SK-N-SH (cell line): ENCODE measurements at regions not wholly inside any gene's neighbourhood (a gene's known extent, or its start where the extent isn't known, plus 50 kb on each side); places are given as distances from the start of the nearest gene placed in this dataset.

Experiments
- CTCF ChIA-PET: fragments of 300-600, 350-600 bp; formaldehyde crosslinking; extraction: SDS; loops from one replicate; lab custom pipeline; 2021; lab: Yijun Ruan, JAX
- POLR2A ChIA-PET: fragments of 350-600 bp; sonication (Branson Sonifier 250); formaldehyde crosslinking; extraction: SDS; loops from one replicate; lab custom pipeline; 2020; ENCODE audit warnings: antibody characterized with exemption, inconsistent platforms; lab: Yijun Ruan, JAX
- DNase-seq: peaks from one replicate; pipeline ENCODE4 v3.0.0; 2012
- H2AFZ ChIP-seq: fragments of 200-600 bp; sonication (generic); 2 replicates; pipeline ENCODE4 v1.8.1; 2016; ENCODE audit warnings: antibody characterized with exemption, mild to moderate bottlenecking, low read depth
- H3F3A ChIP-seq: fragments of 200-600 bp; sonication (generic); replicated peaks from 2 replicates; pipeline ENCODE3; 2016; ENCODE audit warnings: antibody characterized with exemption, mild to moderate bottlenecking; ENCODE audit not compliant: insufficient read depth
- H3K27ac ChIP-seq, 2 experiments: fragments of 200-500 bp in 1 of 2; fragments of 200-600 bp in 1 of 2; sonication (Bioruptor generic) in 1 of 2; sonication (generic), shearing (Covaris generic) in 1 of 2; 2 replicates each; pipeline versions ENCODE4 v1.5.1 to v1.6.1; 2014 to 2016; ENCODE audit warnings: low read depth in 2 of 2, inconsistent platforms in 1 of 2, low read length in 1 of 2, mild to moderate bottlenecking in 1 of 2, mixed read lengths in 1 of 2
- H3K27me3 ChIP-seq: fragments of 200-600 bp; sonication (generic), shearing (Covaris generic); 2 replicates; pipeline ENCODE4 v1.6.1; 2016; ENCODE audit warnings: mixed run types; ENCODE audit not compliant: insufficient read depth
- H3K36me3 ChIP-seq, 2 experiments: fragments of 200-500 bp in 1 of 2; fragments of 200-600 bp in 1 of 2; sonication (Bioruptor generic) in 1 of 2; sonication (generic) in 1 of 2; replicated peaks in 1 of 2; 2 replicates each; pipeline versions ENCODE3 to v1.5.1; 2014 to 2016; ENCODE audit warnings: low read length in 1 of 2, mild to moderate bottlenecking in 1 of 2; ENCODE audit not compliant: insufficient read depth in 2 of 2, control insufficient read depth in 1 of 2
- H3K4me1 ChIP-seq, 2 experiments: fragments of 200-500 bp in 1 of 2; fragments of 200-600 bp in 1 of 2; sonication (Bioruptor generic) in 1 of 2; sonication (generic), shearing (Covaris generic) in 1 of 2; 2 replicates each; pipeline versions ENCODE4 v1.5.1 to v1.6.1; 2014 to 2016; ENCODE audit warnings: low read depth in 1 of 2, low read length in 1 of 2, mixed run types in 1 of 2; ENCODE audit not compliant: insufficient read depth in 2 of 2, control insufficient read depth in 1 of 2
- H3K4me2 ChIP-seq: fragments of 200-600 bp; sonication (generic), shearing (Covaris generic); 2 replicates; pipeline ENCODE4 v1.6.1; 2017; ENCODE audit warnings: mixed run types
- H3K4me3 ChIP-seq, 2 experiments: fragments of 200-500 bp in 1 of 2; fragments of 200-600 bp in 1 of 2; sonication (Bioruptor generic) in 1 of 2; sonication (generic), shearing (Covaris generic) in 1 of 2; 2 replicates each; pipeline versions ENCODE4 v1.5.1 to v1.8.1; 2014 to 2016; ENCODE audit warnings: low read depth in 2 of 2, inconsistent platforms in 1 of 2, low read length in 1 of 2, mild to moderate bottlenecking in 1 of 2, mixed read lengths in 1 of 2, moderate library complexity in 1 of 2
- H3K79me2 ChIP-seq: fragments of 200-600 bp; sonication (generic); 2 replicates; pipeline ENCODE4 v1.8.1; 2017; ENCODE audit warnings: mild to moderate bottlenecking; ENCODE audit not compliant: insufficient read depth
- H3K9ac ChIP-seq: fragments of 200-600 bp; sonication (generic); 2 replicates; pipeline ENCODE4 v1.6.1; 2017; ENCODE audit warnings: mixed run types
- H3K9me2 ChIP-seq: fragments of 200-600 bp; sonication (generic); 2 replicates; pipeline ENCODE4 v1.6.1; 2017; ENCODE audit warnings: mixed run types
- H3K9me3 ChIP-seq: fragments of 200-600 bp; sonication (generic); 2 replicates; pipeline ENCODE4 v1.6.1; 2017; ENCODE audit warnings: mixed run types, mild to moderate bottlenecking, moderate library complexity
- H4K20me1 ChIP-seq: fragments of 200-600 bp; sonication (generic); 2 replicates; pipeline ENCODE4 v1.6.1; 2017; ENCODE audit warnings: mild to moderate bottlenecking, mixed run types; ENCODE audit not compliant: insufficient read depth
- CHD2 ChIP-seq: fragments of 150-350 bp; IDR thresholded peaks from 2 replicates; pipeline ENCODE4 v1.6.1; 2018; ENCODE audit warnings: low read length; ENCODE audit not compliant: partially characterized antibody
- FOSL2 ChIP-seq: IDR thresholded peaks from 2 replicates; pipeline ENCODE4 v1.4.0; 2012; ENCODE audit warnings: low read depth, mild to moderate bottlenecking, moderate library complexity, borderline replicate concordance
- MAX ChIP-seq: IDR thresholded peaks from 2 replicates; pipeline ENCODE4 v1.4.0; 2012; ENCODE audit warnings: low read depth
- RAD21 ChIP-seq: IDR thresholded peaks from 2 replicates; pipeline ENCODE4 v1.6.1; 2012; ENCODE audit warnings: mild to moderate bottlenecking, low read length
- REST ChIP-seq: IDR thresholded peaks from 2 replicates; pipeline ENCODE4 v1.6.1; 2012; ENCODE audit warnings: mild to moderate bottlenecking, low read depth, low read length, moderate library complexity
- RFX5 ChIP-seq: IDR thresholded peaks from 2 replicates; pipeline ENCODE4 v1.6.1; 2012; ENCODE audit warnings: mild to moderate bottlenecking, improper control_type of control experiment, low read length
- RXRA ChIP-seq: IDR thresholded peaks from 2 replicates; pipeline ENCODE4 v1.4.0; 2012; ENCODE audit warnings: low read depth, mild to moderate bottlenecking, borderline replicate concordance
- SIN3A ChIP-seq: IDR thresholded peaks from 2 replicates; pipeline ENCODE4 v1.6.1; 2012; ENCODE audit warnings: low read depth, mild to moderate bottlenecking, low read length, moderate library complexity, borderline replicate concordance
- SMC3 ChIP-seq: IDR thresholded peaks from 2 replicates; pipeline ENCODE4 v1.6.1; 2012; ENCODE audit warnings: low read depth, low read length, improper control_type of control experiment
- TAF1 ChIP-seq: IDR thresholded peaks from 2 replicates; pipeline ENCODE4 v1.6.1; 2012; ENCODE audit warnings: low read depth, mild to moderate bottlenecking, low read length, moderate library complexity, borderline replicate concordance
- TCF12 ChIP-seq: IDR thresholded peaks from 2 replicates; pipeline ENCODE4 v1.4.0; 2012
- WGBS: methylation state at CpG from one replicate; pipeline ENCODE4 v1.1.6; 2017; ENCODE audit warnings: low lambda C conversion rate; 5-methylcytosine and 5-hydroxymethylcytosine counted together
- TF ChIP-seq, protein P1 (sequence below): fragments of 200-600 bp; sonication (generic); IDR thresholded peaks from 2 replicates; pipeline ENCODE4 v1.6.1; 2017; ENCODE audit warnings: antibody characterized with exemption, mild to moderate bottlenecking, moderate library complexity

DNA sequence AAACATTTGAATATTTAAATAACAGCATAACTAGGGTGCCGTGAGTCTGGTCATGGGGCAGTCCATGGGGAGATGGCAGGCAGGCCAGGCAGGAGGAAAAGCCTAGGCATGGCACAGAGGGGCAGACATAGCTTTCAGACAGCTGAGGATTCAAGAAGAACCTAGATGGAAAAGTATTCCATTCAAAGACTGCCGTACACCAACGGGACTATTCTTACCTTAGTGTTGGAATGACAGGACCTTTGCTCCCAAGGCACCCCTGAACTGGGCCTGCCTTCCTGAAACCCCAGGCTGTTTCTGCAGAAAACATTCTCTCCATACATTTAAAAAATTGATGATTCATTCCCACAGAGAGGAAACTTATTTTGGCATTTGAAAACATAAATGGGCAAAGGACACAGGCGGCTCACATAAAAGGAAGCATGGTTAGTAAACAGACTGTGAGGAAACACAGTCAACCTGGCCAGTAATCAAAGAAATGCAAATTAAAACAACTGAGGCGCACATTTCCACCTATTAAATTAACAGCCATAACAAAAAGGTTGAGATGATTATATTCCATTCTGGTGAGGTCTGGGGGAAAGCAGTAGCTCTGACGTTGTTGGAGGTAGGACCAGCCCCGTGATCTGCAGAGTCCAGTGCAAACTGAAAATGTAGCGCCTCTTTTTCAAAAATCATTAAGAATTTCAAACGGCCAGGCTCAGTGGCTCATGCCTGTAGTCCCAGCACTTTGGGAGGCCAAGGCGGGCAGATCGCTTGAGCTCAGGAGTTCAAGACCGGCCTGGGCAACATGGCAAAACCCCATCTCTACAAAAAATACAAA, 71.3 kb upstream of the SMAD3 start:
- H3K36me3 ChIP-seq = no peaks in the 10 kb centered on the region
- H3K79me2 ChIP-seq = no peaks in the 10 kb centered on the region
- TF ChIP-seq FOSL2 (no peak), RXRA (no peak), RFX5 (no peak), REST (no peak), TCF12 (no peak), MAX (no peak), SMC3 (no peak), TAF1 (no peak), CHD2 (no peak), SIN3A (no peak), RAD21 (no peak)
- TF ChIP-seq, protein P1, sequence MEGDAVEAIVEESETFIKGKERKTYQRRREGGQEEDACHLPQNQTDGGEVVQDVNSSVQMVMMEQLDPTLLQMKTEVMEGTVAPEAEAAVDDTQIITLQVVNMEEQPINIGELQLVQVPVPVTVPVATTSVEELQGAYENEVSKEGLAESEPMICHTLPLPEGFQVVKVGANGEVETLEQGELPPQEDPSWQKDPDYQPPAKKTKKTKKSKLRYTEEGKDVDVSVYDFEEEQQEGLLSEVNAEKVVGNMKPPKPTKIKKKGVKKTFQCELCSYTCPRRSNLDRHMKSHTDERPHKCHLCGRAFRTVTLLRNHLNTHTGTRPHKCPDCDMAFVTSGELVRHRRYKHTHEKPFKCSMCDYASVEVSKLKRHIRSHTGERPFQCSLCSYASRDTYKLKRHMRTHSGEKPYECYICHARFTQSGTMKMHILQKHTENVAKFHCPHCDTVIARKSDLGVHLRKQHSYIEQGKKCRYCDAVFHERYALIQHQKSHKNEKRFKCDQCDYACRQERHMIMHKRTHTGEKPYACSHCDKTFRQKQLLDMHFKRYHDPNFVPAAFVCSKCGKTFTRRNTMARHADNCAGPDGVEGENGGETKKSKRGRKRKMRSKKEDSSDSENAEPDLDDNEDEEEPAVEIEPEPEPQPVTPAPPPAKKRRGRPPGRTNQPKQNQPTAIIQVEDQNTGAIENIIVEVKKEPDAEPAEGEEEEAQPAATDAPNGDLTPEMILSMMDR = no peak
- H3K9me3 ChIP-seq = no peaks in the 10 kb centered on the region
- DNase-seq = no peak
- H3K27ac ChIP-seq = no peak overlapping the region
- peaks cover 0 to 7% of the 10 kb centered on the region in 2 experiments; a peak in 1 of 4 replicates for H3K4me1 ChIP-seq
- no peak overlapping the region for H2AFZ ChIP-seq
- no peak overlapping the region for H3K4me3 ChIP-seq
- ChIA-PET POLR2A (no interaction called here), CTCF (interaction anchor here (1.2 kb wide), 1 partner anchor 48 kb away, joined by 3 read pairs; no protein-coding TSS in a partner anchor)
- H3K27me3 ChIP-seq = no peaks in the 10 kb centered on the region
- no peaks in the 10 kb centered on the region for H4K20me1 ChIP-seq
- H3K4me2 ChIP-seq = no peak overlapping the region
- 95% methylated on average over 12 of the region's 12 CpGs for WGBS
- no peak overlapping the region for H3K9ac ChIP-seq
- no peaks in the 10 kb centered on the region for H3K9me2 ChIP-seq
- peaks cover 11% of the 10 kb centered on the region for H3F3A ChIP-seq
